Keratinocyte (primary cell): ENCODE measurements at regions not wholly inside any gene's neighbourhood (a gene's known extent, or its start where the extent isn't known, plus 50 kb on each side); places are given as distances from the start of the nearest gene placed in this dataset.

ENCODE experiments used
- DNase-seq: peaks from one replicate; pipeline ENCODE4 v3.0.0-alpha.2; 2011; ENCODE audit warnings: low read depth, missing footprints, low spot score
- FAIRE-seq: peaks from 2 replicates; lab custom pipeline; 2011; peaks lifted over from hg19 to GRCh38; lab: Jason Lieb, UNC
- H2AFZ ChIP-seq: 2 replicates; pipeline ENCODE4 v1.6.0; 2012; ENCODE audit warnings: low read length, control low read depth, inconsistent platforms; ENCODE audit not compliant: control insufficient read depth
- H3K27ac ChIP-seq: 2 replicates; pipeline ENCODE4 v1.5.1; 2011; ENCODE audit warnings: low read length; ENCODE audit not compliant: control insufficient read depth, insufficient read depth
- H3K27me3 ChIP-seq: 3 replicates; pipeline ENCODE4 v1.6.0; 2011; ENCODE audit warnings: low read length; ENCODE audit not compliant: control insufficient read depth, insufficient read depth; ENCODE audit errors: extremely low read depth
- H3K36me3 ChIP-seq, 2 experiments: 2 replicates in 1 of 2; 3 replicates in 1 of 2; pipeline ENCODE4 v1.5.1; 2011; ENCODE audit warnings: low read length in 2 of 2, mild to moderate bottlenecking in 1 of 2; ENCODE audit not compliant: control insufficient read depth in 2 of 2, insufficient read depth in 2 of 2; ENCODE audit errors: extremely low read depth in 1 of 2
- H3K4me1 ChIP-seq: 3 replicates; pipeline ENCODE4 v1.5.1; 2011; ENCODE audit warnings: low read length; ENCODE audit not compliant: control insufficient read depth, insufficient read depth; ENCODE audit errors: extremely low read depth
- H3K4me2 ChIP-seq: 3 replicates; pipeline ENCODE4 v1.6.0; 2011; ENCODE audit warnings: low read depth, low read length; ENCODE audit not compliant: control insufficient read depth, insufficient read depth; ENCODE audit errors: extremely low read depth
- H3K4me3 ChIP-seq, 3 experiments: fragments of 200-600 bp in 1 of 3; sonication (generic) in 1 of 3; 2 replicates in 2 of 3; 3 replicates in 1 of 3; pipeline ENCODE4 v1.5.1; 2011 to 2016; ENCODE audit warnings: low read length in 3 of 3, mild to moderate bottlenecking in 3 of 3, control low read depth in 2 of 3, inconsistent platforms in 1 of 3, low read depth in 1 of 3, mixed read lengths in 1 of 3, mixed run types in 1 of 3, moderate library complexity in 1 of 3; ENCODE audit not compliant: control insufficient read depth in 2 of 3, insufficient read depth in 2 of 3; ENCODE audit errors: extremely low read depth in 1 of 3
- H3K79me2 ChIP-seq: 2 replicates; pipeline ENCODE4 v1.6.0; 2012; ENCODE audit warnings: low read length; ENCODE audit not compliant: control insufficient read depth, insufficient read depth
- H3K9ac ChIP-seq: 3 replicates; pipeline ENCODE4 v1.6.0; 2011; ENCODE audit warnings: low read length; ENCODE audit not compliant: control insufficient read depth, insufficient read depth; ENCODE audit errors: extremely low read depth
- H3K9me1 ChIP-seq: 3 replicates; pipeline ENCODE4 v1.6.0; 2011; ENCODE audit warnings: low read length; ENCODE audit not compliant: control insufficient read depth, insufficient read depth; ENCODE audit errors: extremely low read depth
- H3K9me3 ChIP-seq: 2 replicates; pipeline ENCODE4 v1.5.1; 2012; ENCODE audit warnings: low read depth, low read length; ENCODE audit not compliant: control insufficient read depth
- H4K20me1 ChIP-seq: 3 replicates; pipeline ENCODE4 v1.6.0; 2011; ENCODE audit warnings: low read length; ENCODE audit not compliant: control insufficient read depth, insufficient read depth; ENCODE audit errors: extremely low read depth
- EZH2 ChIP-seq: IDR thresholded peaks from one replicate; pipeline ENCODE4 v1.6.1; 2012; ENCODE audit warnings: inconsistent platforms, mild to moderate bottlenecking, low read length, moderate library complexity
- dilution Hi-C: fragments of 300-500 bp; cut with MboI; formaldehyde crosslinking; loops from one replicate; pipeline ENCODE4 v1.7.0; 2020; ENCODE audit warnings: low sequenced_read_pairs; ENCODE audit not compliant: extremely low pct_ligation_motif_present
- TF ChIP-seq, protein P1 (sequence below), 3 experiments: IDR thresholded peaks in 1 of 3; conservative IDR thresholded peaks in 1 of 3; optimal IDR thresholded peaks in 1 of 3; 2 replicates in 2 of 3; 3 replicates in 1 of 3; pipeline versions ENCODE3 to v1.5.1; 2011; ENCODE audit warnings: low read length in 3 of 3, mild to moderate bottlenecking in 3 of 3, moderate library complexity in 2 of 3, control low read depth in 1 of 3, inconsistent platforms in 1 of 3; ENCODE audit not compliant: insufficient read depth in 2 of 3; ENCODE audit errors: extremely low read depth in 1 of 3

GRCh38 chr6:82033631-82034211, 213.8 kb downstream of the IBTK start:
- H2AFZ ChIP-seq: no peak overlapping the region

GRCh38 chr6:82032444-82032843, 215.1 kb downstream of the IBTK start:
- TF ChIP-seq EZH2: no peak
- TF ChIP-seq, protein P1, sequence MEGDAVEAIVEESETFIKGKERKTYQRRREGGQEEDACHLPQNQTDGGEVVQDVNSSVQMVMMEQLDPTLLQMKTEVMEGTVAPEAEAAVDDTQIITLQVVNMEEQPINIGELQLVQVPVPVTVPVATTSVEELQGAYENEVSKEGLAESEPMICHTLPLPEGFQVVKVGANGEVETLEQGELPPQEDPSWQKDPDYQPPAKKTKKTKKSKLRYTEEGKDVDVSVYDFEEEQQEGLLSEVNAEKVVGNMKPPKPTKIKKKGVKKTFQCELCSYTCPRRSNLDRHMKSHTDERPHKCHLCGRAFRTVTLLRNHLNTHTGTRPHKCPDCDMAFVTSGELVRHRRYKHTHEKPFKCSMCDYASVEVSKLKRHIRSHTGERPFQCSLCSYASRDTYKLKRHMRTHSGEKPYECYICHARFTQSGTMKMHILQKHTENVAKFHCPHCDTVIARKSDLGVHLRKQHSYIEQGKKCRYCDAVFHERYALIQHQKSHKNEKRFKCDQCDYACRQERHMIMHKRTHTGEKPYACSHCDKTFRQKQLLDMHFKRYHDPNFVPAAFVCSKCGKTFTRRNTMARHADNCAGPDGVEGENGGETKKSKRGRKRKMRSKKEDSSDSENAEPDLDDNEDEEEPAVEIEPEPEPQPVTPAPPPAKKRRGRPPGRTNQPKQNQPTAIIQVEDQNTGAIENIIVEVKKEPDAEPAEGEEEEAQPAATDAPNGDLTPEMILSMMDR (optimal IDR thresholded peaks at IDR 0.05 in 1 of 3, IDR thresholded peaks at IDR 0.05 in 1 of 3, conservative IDR thresholded peaks at IDR 0.05 in 1 of 3; ENCODE audit: extremely low read depth in 1 of 3, insufficient read depth in 2 of 3, low read length in 3 of 3): no peak
- Histone ChIP-seq H3K27ac (no peak overlapping the region), H3K79me2 (no peaks in the 10 kb centered on the region), H3K36me3 (no peaks in the 10 kb centered on the region), H3K9me1 (no peaks in the 10 kb centered on the region), H3K4me2 (no peak overlapping the region), H3K4me1 (peaks cover 13% of the 10 kb centered on the region), H4K20me1 (no peaks in the 10 kb centered on the region), H3K4me3 (no peak overlapping the region), H3K27me3 (no peaks in the 10 kb centered on the region), H3K9ac (no peak overlapping the region), H2AFZ (no peak overlapping the region), H3K9me3 (no peaks in the 10 kb centered on the region)
- no peak for FAIRE-seq
- dilution Hi-C loops: no loop called here
- DNase-seq: no peak

More at GRCh38 chr6:82033631-82034211, 213.8 kb downstream of the IBTK start:
- peaks cover 13% of the 10 kb centered on the region for H3K4me1 ChIP-seq
- H3K4me3 ChIP-seq: no peak overlapping the region
- no peak overlapping the region for H3K27ac ChIP-seq
- DNase-seq (no peak), FAIRE-seq (no peak)
- dilution Hi-C loops: no loop called here
- no peaks in the 10 kb centered on the region for H3K36me3 ChIP-seq
- no peak for TF ChIP-seq EZH2
- TF ChIP-seq, protein P1 (optimal IDR thresholded peaks at IDR 0.05 in 1 of 3, IDR thresholded peaks at IDR 0.05 in 1 of 3, conservative IDR thresholded peaks at IDR 0.05 in 1 of 3; ENCODE audit: extremely low read depth in 1 of 3, insufficient read depth in 2 of 3, low read length in 3 of 3): no peak
- H3K9me1 ChIP-seq: no peaks in the 10 kb centered on the region
- H4K20me1 ChIP-seq: no peaks in the 10 kb centered on the region
- H3K27me3 ChIP-seq: no peaks in the 10 kb centered on the region
- H3K9me3 ChIP-seq: no peaks in the 10 kb centered on the region
- H3K4me2 ChIP-seq: no peak overlapping the region
- no peak overlapping the region for H3K9ac ChIP-seq
- H3K79me2 ChIP-seq: no peaks in the 10 kb centered on the region
